Inferior parietal cortex (tissue), 1 donor: ENCODE measurements at regions not wholly inside any gene's neighbourhood (a gene's known extent, or its start where the extent isn't known, plus 50 kb on each side); places are given as distances from the start of the nearest gene placed in this dataset.

Experiments
- DNase-seq: peaks from one replicate; pipeline ENCODE4 v3.0.0-alpha.2; 2016; ENCODE audit errors: extremely low spot score

GRCh38 chr1:78424720-78425119, 66.1 kb upstream of the PTGFR start:
- DNase-seq = no peak

- DNase-seq = no peak
These were observed 64.4 kb upstream of the PTGFR start for GRCh38 chr1:78426408-78426807.

- DNase-seq = no peak
These were observed 63.3 kb upstream of the PTGFR start for GRCh38 chr1:78427506-78427905.

- DNase-seq = no peak
These were observed 58.8 kb upstream of the PTGFR start for GRCh38 chr1:78432016-78432415.

- no peak for DNase-seq
These were observed 56.4 kb upstream of the PTGFR start for GRCh38 chr1:78434351-78434750.

- no peak for DNase-seq
These were observed 53.8 kb upstream of the PTGFR start for GRCh38 chr1:78436961-78437360.

GRCh38 chr1:78437396-78437795, 53.4 kb upstream of the PTGFR start:
- no peak for DNase-seq

GRCh38 chr1:78437941-78438340, 52.8 kb upstream of the PTGFR start:
- DNase-seq = no peak

- no peak for DNase-seq
These were observed 50.4 kb upstream of the PTGFR start for GRCh38 chr1:78440381-78440793.
